Keratinocyte (primary cell): ENCODE measurements at regions not wholly inside any gene's neighbourhood (a gene's known extent, or its start where the extent isn't known, plus 50 kb on each side); places are given as distances from the start of the nearest gene placed in this dataset.

ENCODE experiments used
- DNase-seq: peaks from one replicate; pipeline ENCODE4 v3.0.0-alpha.2; 2011; ENCODE audit warnings: low read depth, missing footprints, low spot score
- FAIRE-seq: peaks from 2 replicates; lab custom pipeline; 2011; peaks lifted over from hg19 to GRCh38; lab: Jason Lieb, UNC
- H2AFZ ChIP-seq: 2 replicates; pipeline ENCODE4 v1.6.0; 2012; ENCODE audit warnings: low read length, control low read depth, inconsistent platforms; ENCODE audit not compliant: control insufficient read depth
- H3K27ac ChIP-seq: 2 replicates; pipeline ENCODE4 v1.5.1; 2011; ENCODE audit warnings: low read length; ENCODE audit not compliant: control insufficient read depth, insufficient read depth
- H3K27me3 ChIP-seq: 3 replicates; pipeline ENCODE4 v1.6.0; 2011; ENCODE audit warnings: low read length; ENCODE audit not compliant: control insufficient read depth, insufficient read depth; ENCODE audit errors: extremely low read depth
- H3K36me3 ChIP-seq, 2 experiments: 2 replicates in 1 of 2; 3 replicates in 1 of 2; pipeline ENCODE4 v1.5.1; 2011; ENCODE audit warnings: low read length in 2 of 2, mild to moderate bottlenecking in 1 of 2; ENCODE audit not compliant: control insufficient read depth in 2 of 2, insufficient read depth in 2 of 2; ENCODE audit errors: extremely low read depth in 1 of 2
- H3K4me1 ChIP-seq: 3 replicates; pipeline ENCODE4 v1.5.1; 2011; ENCODE audit warnings: low read length; ENCODE audit not compliant: control insufficient read depth, insufficient read depth; ENCODE audit errors: extremely low read depth
- H3K4me2 ChIP-seq: 3 replicates; pipeline ENCODE4 v1.6.0; 2011; ENCODE audit warnings: low read depth, low read length; ENCODE audit not compliant: control insufficient read depth, insufficient read depth; ENCODE audit errors: extremely low read depth
- H3K4me3 ChIP-seq, 3 experiments: fragments of 200-600 bp in 1 of 3; sonication (generic) in 1 of 3; 2 replicates in 2 of 3; 3 replicates in 1 of 3; pipeline ENCODE4 v1.5.1; 2011 to 2016; ENCODE audit warnings: low read length in 3 of 3, mild to moderate bottlenecking in 3 of 3, control low read depth in 2 of 3, inconsistent platforms in 1 of 3, low read depth in 1 of 3, mixed read lengths in 1 of 3, mixed run types in 1 of 3, moderate library complexity in 1 of 3; ENCODE audit not compliant: control insufficient read depth in 2 of 3, insufficient read depth in 2 of 3; ENCODE audit errors: extremely low read depth in 1 of 3
- H3K79me2 ChIP-seq: 2 replicates; pipeline ENCODE4 v1.6.0; 2012; ENCODE audit warnings: low read length; ENCODE audit not compliant: control insufficient read depth, insufficient read depth
- H3K9ac ChIP-seq: 3 replicates; pipeline ENCODE4 v1.6.0; 2011; ENCODE audit warnings: low read length; ENCODE audit not compliant: control insufficient read depth, insufficient read depth; ENCODE audit errors: extremely low read depth
- H3K9me1 ChIP-seq: 3 replicates; pipeline ENCODE4 v1.6.0; 2011; ENCODE audit warnings: low read length; ENCODE audit not compliant: control insufficient read depth, insufficient read depth; ENCODE audit errors: extremely low read depth
- H3K9me3 ChIP-seq: 2 replicates; pipeline ENCODE4 v1.5.1; 2012; ENCODE audit warnings: low read depth, low read length; ENCODE audit not compliant: control insufficient read depth
- H4K20me1 ChIP-seq: 3 replicates; pipeline ENCODE4 v1.6.0; 2011; ENCODE audit warnings: low read length; ENCODE audit not compliant: control insufficient read depth, insufficient read depth; ENCODE audit errors: extremely low read depth
- EZH2 ChIP-seq: IDR thresholded peaks from one replicate; pipeline ENCODE4 v1.6.1; 2012; ENCODE audit warnings: inconsistent platforms, mild to moderate bottlenecking, low read length, moderate library complexity
- dilution Hi-C: fragments of 300-500 bp; cut with MboI; formaldehyde crosslinking; loops from one replicate; pipeline ENCODE4 v1.7.0; 2020; ENCODE audit warnings: low sequenced_read_pairs; ENCODE audit not compliant: extremely low pct_ligation_motif_present
- TF ChIP-seq, protein P1 (sequence below), 3 experiments: IDR thresholded peaks in 1 of 3; conservative IDR thresholded peaks in 1 of 3; optimal IDR thresholded peaks in 1 of 3; 2 replicates in 2 of 3; 3 replicates in 1 of 3; pipeline versions ENCODE3 to v1.5.1; 2011; ENCODE audit warnings: low read length in 3 of 3, mild to moderate bottlenecking in 3 of 3, moderate library complexity in 2 of 3, control low read depth in 1 of 3, inconsistent platforms in 1 of 3; ENCODE audit not compliant: insufficient read depth in 2 of 3; ENCODE audit errors: extremely low read depth in 1 of 3

DNA sequence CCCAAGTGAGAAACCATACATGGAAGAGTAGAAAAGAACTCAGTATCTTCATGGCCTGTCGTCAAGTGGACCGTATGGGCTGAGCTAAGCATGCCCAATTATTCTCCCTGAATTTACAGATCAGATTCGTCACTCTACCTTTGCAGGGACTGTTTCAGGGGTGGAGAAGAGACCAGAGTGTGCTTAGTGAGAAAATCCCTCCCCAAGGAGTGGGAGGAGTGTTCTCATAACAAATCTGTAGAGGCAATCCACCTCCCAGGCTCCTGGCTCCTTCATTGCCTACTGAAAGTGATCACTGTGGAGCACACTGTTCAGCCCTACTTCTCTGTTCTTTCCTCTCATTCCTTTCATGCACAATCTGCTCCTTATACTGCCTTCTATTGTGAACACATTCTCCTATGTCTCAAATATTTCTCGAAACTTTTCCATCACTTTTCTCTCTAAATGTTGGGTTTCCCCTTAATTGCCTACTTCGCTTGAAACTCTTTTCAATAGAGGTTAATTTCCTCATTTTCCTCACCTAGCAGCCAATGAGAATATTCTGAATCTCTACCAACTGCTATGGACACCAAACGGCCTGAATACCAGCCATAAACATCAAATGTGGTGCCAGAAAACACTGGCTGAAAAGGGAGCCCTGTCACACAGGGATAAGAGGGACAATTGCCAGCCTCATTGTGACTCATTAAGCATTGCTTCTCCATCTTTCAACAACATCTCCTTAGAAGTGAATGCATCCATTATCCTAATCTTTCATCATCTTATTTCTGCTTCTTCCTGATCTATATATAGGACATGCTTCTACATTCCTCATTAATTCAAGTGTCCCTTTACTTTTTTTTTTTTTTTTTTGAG, 398.3 kb downstream of the UTRN start:
- DNase-seq = no peak
- Histone ChIP-seq H3K27ac (no peak overlapping the region), H4K20me1 (no peaks in the 10 kb centered on the region), H2AFZ (no peak overlapping the region), H3K9ac (no peak overlapping the region), H3K4me1 (no peaks in the 10 kb centered on the region), H3K9me3 (no peaks in the 10 kb centered on the region), H3K4me3 (no peak overlapping the region), H3K27me3 (no peaks in the 10 kb centered on the region), H3K4me2 (no peak overlapping the region), H3K9me1 (no peaks in the 10 kb centered on the region), H3K79me2 (no peaks in the 10 kb centered on the region), H3K36me3 (no peaks in the 10 kb centered on the region)
- dilution Hi-C loops = no loop called here
- TF ChIP-seq, protein P1, sequence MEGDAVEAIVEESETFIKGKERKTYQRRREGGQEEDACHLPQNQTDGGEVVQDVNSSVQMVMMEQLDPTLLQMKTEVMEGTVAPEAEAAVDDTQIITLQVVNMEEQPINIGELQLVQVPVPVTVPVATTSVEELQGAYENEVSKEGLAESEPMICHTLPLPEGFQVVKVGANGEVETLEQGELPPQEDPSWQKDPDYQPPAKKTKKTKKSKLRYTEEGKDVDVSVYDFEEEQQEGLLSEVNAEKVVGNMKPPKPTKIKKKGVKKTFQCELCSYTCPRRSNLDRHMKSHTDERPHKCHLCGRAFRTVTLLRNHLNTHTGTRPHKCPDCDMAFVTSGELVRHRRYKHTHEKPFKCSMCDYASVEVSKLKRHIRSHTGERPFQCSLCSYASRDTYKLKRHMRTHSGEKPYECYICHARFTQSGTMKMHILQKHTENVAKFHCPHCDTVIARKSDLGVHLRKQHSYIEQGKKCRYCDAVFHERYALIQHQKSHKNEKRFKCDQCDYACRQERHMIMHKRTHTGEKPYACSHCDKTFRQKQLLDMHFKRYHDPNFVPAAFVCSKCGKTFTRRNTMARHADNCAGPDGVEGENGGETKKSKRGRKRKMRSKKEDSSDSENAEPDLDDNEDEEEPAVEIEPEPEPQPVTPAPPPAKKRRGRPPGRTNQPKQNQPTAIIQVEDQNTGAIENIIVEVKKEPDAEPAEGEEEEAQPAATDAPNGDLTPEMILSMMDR (optimal IDR thresholded peaks at IDR 0.05 in 1 of 3, IDR thresholded peaks at IDR 0.05 in 1 of 3, conservative IDR thresholded peaks at IDR 0.05 in 1 of 3; ENCODE audit: extremely low read depth in 1 of 3, insufficient read depth in 2 of 3, low read length in 3 of 3) = no peak
- TF ChIP-seq EZH2 = no peak
- FAIRE-seq = no peak

- no peaks in the 10 kb centered on the region for H3K36me3 ChIP-seq
- dilution Hi-C loops = no loop called here
- no peak overlapping the region for H3K4me2 ChIP-seq
- no peaks in the 10 kb centered on the region for H3K9me1 ChIP-seq
- no peaks in the 10 kb centered on the region for H3K4me1 ChIP-seq
- H4K20me1 ChIP-seq = no peaks in the 10 kb centered on the region
- H2AFZ ChIP-seq = no peak overlapping the region
- H3K27ac ChIP-seq = no peak overlapping the region
- peaks cover 3% of the 10 kb centered on the region for H3K9me3 ChIP-seq
- no peak for FAIRE-seq
- H3K4me3 ChIP-seq = no peak overlapping the region
- no peak for TF ChIP-seq EZH2
- TF ChIP-seq, protein P1 (optimal IDR thresholded peaks at IDR 0.05 in 1 of 3, IDR thresholded peaks at IDR 0.05 in 1 of 3, conservative IDR thresholded peaks at IDR 0.05 in 1 of 3; ENCODE audit: extremely low read depth in 1 of 3, insufficient read depth in 2 of 3, low read length in 3 of 3) = no peak
- H3K79me2 ChIP-seq = no peaks in the 10 kb centered on the region
- no peak overlapping the region for H3K9ac ChIP-seq
- no peaks in the 10 kb centered on the region for H3K27me3 ChIP-seq
- DNase-seq = no peak
Observed at GRCh38 chr6:144688713-144689112, 403.6 kb downstream of the UTRN start.
